NOMO-1 treated with DMSO at 0.1 percent for 48 hours (cell line): ENCODE measurements at regions not wholly inside any gene's neighbourhood (a gene's known extent, or its start where the extent isn't known, plus 50 kb on each side); places are given as distances from the start of the nearest gene placed in this dataset.

Experiments
- DNase-seq: peaks from one replicate; lab custom pipeline; 2025; ENCODE audit not compliant: unreplicated experiment; lab: John Stamatoyannopoulos, UW

GRCh38 chr21:45592208-45592619 lies 50.0 kb upstream of the SLC19A1 start:
- no peak for DNase-seq

DNA sequence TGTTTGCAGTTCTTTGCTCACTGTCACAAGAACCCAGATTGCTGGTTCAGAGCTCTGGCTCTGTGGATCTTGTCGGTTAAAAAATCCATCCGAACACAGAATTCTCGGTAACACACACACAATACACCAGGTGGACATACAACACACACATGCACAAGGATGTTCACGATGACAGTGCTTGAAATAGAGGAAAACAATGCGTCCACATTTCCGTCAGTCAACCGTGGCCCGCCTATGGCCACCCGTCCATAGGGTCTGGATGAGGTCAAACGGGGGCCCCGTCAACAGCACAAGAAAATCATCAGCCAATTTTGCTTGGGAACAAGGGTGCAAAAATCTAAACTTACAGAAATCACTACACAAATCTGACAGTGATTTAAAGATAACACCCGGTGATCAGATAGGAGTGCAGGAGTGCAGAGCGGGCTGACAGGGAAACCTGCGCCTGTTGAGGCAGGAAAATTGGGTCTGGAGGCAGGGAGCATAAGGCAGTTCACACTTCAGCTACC lies 50.4 kb upstream of the SLC19A1 start:
- no peak for DNase-seq

DNA sequence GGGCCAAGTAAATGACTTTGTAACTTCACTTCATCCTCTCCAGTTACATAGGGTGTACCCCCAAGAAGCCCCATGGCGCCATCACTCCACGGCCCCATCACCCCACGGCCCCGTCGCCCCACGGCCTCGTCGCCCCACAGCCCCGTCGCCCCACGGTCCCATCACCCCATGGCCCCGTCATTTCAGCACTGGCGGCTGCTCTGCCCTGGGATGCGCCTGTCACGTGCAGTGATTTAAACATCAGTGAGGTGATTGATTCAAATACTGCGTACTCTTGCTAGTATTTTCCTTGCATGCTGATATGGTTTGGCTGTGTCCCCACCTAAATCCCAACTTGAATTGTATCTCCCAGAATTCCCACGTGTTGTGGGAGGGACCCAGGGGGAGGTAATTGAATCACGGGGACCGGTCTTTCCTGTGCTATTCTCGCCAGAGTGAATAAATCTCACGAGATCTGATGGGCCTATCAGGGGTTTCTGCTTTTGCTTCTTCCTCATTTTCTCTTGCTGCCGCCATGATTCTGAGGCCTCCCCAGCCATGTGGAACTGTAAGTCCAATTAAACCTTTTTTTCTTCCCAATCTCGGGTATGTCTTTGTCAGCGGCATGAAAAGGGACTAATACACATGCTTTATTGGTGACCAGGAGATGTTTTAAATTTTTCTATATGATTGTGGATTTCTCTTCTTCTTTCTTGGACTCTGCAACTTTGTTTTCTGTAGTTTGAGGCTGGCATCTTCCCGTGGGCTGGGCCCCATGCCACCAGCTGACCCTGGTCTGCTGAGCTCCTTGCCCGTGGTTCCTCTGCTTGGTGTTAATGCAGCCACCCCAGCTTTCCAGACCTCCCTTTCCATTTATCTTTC lies 50.1 kb upstream of the PCBP3 start:
- peak; percentile 78 for DNase-seq
